ENCODE measurements at regions not wholly inside any gene's neighbourhood (a gene's known extent, or its start where the extent isn't known, plus 50 kb on each side); places are given as distances from the start of the nearest gene placed in this dataset.

DNA sequence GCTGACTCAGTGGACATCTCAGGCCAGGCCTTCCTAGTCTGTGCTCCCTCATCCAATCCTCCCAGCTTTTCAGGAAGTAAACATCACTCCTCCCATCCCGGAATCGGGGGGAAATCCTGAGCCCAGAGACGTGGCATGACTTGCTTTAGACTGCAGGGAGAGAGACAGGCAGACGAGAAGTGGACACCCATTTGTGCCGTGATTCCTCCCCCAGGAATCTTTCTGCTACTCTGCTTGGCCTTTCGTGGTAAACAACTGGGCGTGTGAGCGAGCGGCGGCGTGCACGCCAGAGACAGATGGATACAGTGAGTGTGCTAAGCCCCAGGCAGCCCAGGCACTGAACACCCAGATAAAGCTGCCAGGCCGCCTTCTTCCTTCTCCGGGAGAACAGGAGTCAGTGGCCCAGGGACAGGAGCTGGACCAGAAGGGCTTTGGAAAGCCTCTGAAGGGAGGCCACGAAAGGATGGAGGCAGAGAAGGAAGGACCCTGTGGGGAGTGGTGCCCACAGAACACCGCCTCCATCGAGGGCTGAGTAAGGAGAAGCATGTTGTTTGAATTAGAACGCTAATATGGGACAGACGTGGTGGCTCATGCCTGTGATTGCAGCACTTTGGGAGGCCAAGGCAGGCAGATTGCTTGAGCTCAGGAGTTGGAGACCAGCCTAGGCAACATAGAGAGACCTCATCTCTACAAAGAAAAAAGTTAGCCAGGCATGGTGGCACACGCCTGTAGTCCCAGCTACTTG is 53.0 kb upstream of the PRR5 start:
- TF ChIP-seq, protein P1, sequence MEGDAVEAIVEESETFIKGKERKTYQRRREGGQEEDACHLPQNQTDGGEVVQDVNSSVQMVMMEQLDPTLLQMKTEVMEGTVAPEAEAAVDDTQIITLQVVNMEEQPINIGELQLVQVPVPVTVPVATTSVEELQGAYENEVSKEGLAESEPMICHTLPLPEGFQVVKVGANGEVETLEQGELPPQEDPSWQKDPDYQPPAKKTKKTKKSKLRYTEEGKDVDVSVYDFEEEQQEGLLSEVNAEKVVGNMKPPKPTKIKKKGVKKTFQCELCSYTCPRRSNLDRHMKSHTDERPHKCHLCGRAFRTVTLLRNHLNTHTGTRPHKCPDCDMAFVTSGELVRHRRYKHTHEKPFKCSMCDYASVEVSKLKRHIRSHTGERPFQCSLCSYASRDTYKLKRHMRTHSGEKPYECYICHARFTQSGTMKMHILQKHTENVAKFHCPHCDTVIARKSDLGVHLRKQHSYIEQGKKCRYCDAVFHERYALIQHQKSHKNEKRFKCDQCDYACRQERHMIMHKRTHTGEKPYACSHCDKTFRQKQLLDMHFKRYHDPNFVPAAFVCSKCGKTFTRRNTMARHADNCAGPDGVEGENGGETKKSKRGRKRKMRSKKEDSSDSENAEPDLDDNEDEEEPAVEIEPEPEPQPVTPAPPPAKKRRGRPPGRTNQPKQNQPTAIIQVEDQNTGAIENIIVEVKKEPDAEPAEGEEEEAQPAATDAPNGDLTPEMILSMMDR (IDR thresholded peaks at IDR 0.05) = no peak
- TF ChIP-seq EZH2 (IDR thresholded peaks at IDR 0.05) = no peak
